OCI-LY1 (cell line): ENCODE measurements at regions not wholly inside any gene's neighbourhood (a gene's known extent, or its start where the extent isn't known, plus 50 kb on each side); places are given as distances from the start of the nearest gene placed in this dataset.

Experiments
- EZH2 ChIP-seq: fragments of 200-600 bp; sonication (generic), shearing (Covaris generic); IDR thresholded peaks from 2 replicates; pipeline ENCODE4 v1.8.0; 2017; ENCODE audit warnings: borderline replicate concordance, mixed run types, mild to moderate bottlenecking, antibody characterized with exemption, low read length, moderate library complexity, mixed read lengths
- TF ChIP-seq, protein P1 (sequence below): fragments of 200-600 bp; sonication (generic), shearing (Covaris generic); IDR thresholded peaks from 2 replicates; pipeline ENCODE4 v1.5.1; 2017; ENCODE audit warnings: mild to moderate bottlenecking, antibody characterized with exemption, low read length, moderate library complexity, mixed read lengths

DNA sequence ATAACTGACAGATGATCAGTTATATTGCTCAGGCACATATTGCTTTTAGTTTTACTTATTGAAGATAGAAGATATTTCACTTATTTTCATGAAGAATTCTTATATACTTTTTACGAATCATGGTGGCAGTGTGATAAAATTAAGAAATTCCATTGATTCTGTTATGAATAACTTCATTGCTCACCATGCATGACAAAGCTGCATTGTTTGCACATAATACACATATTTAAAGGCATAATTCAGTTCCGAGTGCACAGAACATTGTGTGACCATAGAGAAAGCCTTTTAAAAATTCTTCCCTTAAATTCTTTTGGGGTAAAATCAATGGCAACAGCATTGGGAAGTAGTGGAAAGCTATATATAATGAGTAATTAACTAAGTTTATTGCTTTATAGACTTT is 82.5 kb upstream of the NAALADL2 start:
- TF ChIP-seq, protein P1, sequence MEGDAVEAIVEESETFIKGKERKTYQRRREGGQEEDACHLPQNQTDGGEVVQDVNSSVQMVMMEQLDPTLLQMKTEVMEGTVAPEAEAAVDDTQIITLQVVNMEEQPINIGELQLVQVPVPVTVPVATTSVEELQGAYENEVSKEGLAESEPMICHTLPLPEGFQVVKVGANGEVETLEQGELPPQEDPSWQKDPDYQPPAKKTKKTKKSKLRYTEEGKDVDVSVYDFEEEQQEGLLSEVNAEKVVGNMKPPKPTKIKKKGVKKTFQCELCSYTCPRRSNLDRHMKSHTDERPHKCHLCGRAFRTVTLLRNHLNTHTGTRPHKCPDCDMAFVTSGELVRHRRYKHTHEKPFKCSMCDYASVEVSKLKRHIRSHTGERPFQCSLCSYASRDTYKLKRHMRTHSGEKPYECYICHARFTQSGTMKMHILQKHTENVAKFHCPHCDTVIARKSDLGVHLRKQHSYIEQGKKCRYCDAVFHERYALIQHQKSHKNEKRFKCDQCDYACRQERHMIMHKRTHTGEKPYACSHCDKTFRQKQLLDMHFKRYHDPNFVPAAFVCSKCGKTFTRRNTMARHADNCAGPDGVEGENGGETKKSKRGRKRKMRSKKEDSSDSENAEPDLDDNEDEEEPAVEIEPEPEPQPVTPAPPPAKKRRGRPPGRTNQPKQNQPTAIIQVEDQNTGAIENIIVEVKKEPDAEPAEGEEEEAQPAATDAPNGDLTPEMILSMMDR, result no peak
- no peak for TF ChIP-seq EZH2
